HCT116 (cell line): ENCODE measurements at regions not wholly inside any gene's neighbourhood (a gene's known extent, or its start where the extent isn't known, plus 50 kb on each side); places are given as distances from the start of the nearest gene placed in this dataset.

ENCODE experiments used
- JUND ChIP-seq: IDR thresholded peaks from 2 replicates; pipeline ENCODE4 v1.6.1; 2012
- POLR2A ChIP-seq: IDR thresholded peaks from 2 replicates; pipeline ENCODE4 v1.7.0; 2011; ENCODE audit warnings: borderline replicate concordance; ENCODE audit not compliant: insufficient read depth, insufficient read length; ENCODE audit errors: extremely low read depth
- TF ChIP-seq, protein P1 (sequence below), 3 experiments: fragments of 200-600 bp in 1 of 3; sonication (generic) in 1 of 3; IDR thresholded peaks in 2 of 3; conservative IDR thresholded peaks in 1 of 3; 2 replicates each; pipeline ENCODE4 v1.5.1; 2012 to 2017; ENCODE audit warnings: low read depth in 2 of 3, low read length in 2 of 3, antibody characterized with exemption in 1 of 3, borderline replicate concordance in 1 of 3, control low read depth in 1 of 3, mild to moderate bottlenecking in 1 of 3, mixed read lengths in 1 of 3, mixed run types in 1 of 3, moderate library complexity in 1 of 3; ENCODE audit not compliant: insufficient read depth in 1 of 3

DNA sequence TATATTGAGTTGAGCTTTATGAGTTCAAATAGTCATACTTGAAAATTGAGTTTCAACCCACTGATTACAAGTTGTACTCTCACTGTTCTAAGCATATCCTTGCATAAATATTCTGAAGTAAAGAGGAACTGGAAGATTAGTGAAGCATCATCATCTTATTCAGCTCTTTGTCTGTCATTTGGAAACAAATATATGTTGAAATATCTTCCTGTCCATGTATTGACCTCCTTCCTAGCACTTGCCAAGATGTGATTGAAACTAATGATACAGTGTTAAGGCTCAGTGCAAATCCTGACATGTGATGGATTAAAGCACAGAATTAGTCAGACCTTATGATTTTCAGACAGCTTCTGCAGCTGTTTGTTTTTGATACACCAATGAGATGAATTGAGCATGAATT, 434.3 kb downstream of the TBC1D32 start:
- TF ChIP-seq, protein P1, sequence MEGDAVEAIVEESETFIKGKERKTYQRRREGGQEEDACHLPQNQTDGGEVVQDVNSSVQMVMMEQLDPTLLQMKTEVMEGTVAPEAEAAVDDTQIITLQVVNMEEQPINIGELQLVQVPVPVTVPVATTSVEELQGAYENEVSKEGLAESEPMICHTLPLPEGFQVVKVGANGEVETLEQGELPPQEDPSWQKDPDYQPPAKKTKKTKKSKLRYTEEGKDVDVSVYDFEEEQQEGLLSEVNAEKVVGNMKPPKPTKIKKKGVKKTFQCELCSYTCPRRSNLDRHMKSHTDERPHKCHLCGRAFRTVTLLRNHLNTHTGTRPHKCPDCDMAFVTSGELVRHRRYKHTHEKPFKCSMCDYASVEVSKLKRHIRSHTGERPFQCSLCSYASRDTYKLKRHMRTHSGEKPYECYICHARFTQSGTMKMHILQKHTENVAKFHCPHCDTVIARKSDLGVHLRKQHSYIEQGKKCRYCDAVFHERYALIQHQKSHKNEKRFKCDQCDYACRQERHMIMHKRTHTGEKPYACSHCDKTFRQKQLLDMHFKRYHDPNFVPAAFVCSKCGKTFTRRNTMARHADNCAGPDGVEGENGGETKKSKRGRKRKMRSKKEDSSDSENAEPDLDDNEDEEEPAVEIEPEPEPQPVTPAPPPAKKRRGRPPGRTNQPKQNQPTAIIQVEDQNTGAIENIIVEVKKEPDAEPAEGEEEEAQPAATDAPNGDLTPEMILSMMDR (IDR thresholded peaks at IDR 0.05 in 2 of 3, conservative IDR thresholded peaks at IDR 0.05 in 1 of 3; ENCODE audit: borderline replicate concordance in 1 of 3, insufficient read depth in 1 of 3, low read depth in 2 of 3, low read length in 2 of 3), result no peak
- TF ChIP-seq JUND (no peak), POLR2A (no peak)
